T follicular helper cell (primary cell): ENCODE measurements at regions not wholly inside any gene's neighbourhood (a gene's known extent, or its start where the extent isn't known, plus 50 kb on each side); places are given as distances from the start of the nearest gene placed in this dataset.

ENCODE experiments used
- DNase-seq: peaks from one replicate; pipeline ENCODE4 v3.0.0-alpha.2; 2020; ENCODE audit warnings: low read depth

GRCh38 chr2:217521820-217522219 lies 481.0 kb downstream of the TNS1 start:
- DNase-seq: no peak

GRCh38 chr2:217520356-217521010 lies 482.3 kb downstream of the TNS1 start:
- no peak for DNase-seq

GRCh38 chr2:217517402-217517801 lies 485.4 kb downstream of the TNS1 start:
- DNase-seq: no peak

GRCh38 chr2:217515615-217516309 lies 487.0 kb downstream of the TNS1 start:
- no peak for DNase-seq

- no peak for DNase-seq
Measured at GRCh38 chr2:217513258-217513657, 489.5 kb downstream of the TNS1 start.

- no peak for DNase-seq
Measured at GRCh38 chr2:217512728-217513127, 490.1 kb downstream of the TNS1 start.

GRCh38 chr2:217512259-217512658 lies 490.5 kb downstream of the TNS1 start:
- no peak for DNase-seq

GRCh38 chr2:217511850-217512249 lies 490.9 kb downstream of the TNS1 start:
- no peak for DNase-seq

GRCh38 chr2:217510771-217511291 lies 492.0 kb downstream of the TNS1 start:
- DNase-seq: no peak

GRCh38 chr2:217505303-217505702 lies 497.5 kb downstream of the TNS1 start:
- DNase-seq: no peak

- no peak for DNase-seq
Measured at GRCh38 chr2:217501887-217502286, 500.9 kb downstream of the TNS1 start.

- no peak for DNase-seq
Measured at GRCh38 chr2:217497843-217498377, 504.9 kb downstream of the TNS1 start.

GRCh38 chr2:217494557-217494956 lies 508.2 kb downstream of the TNS1 start:
- DNase-seq: no peak

GRCh38 chr2:217491271-217491670 lies 511.5 kb downstream of the TNS1 start:
- DNase-seq: no peak

- no peak for DNase-seq
Measured at GRCh38 chr2:217489145-217489960, 513.4 kb downstream of the TNS1 start.

- no peak for DNase-seq
Measured at GRCh38 chr2:217484046-217484445, 518.7 kb downstream of the TNS1 start.

- no peak for DNase-seq
Measured at GRCh38 chr2:217482056-217482710, 520.6 kb downstream of the TNS1 start.

- DNase-seq: no peak
Measured at GRCh38 chr2:217481577-217481976, 521.2 kb downstream of the TNS1 start.

GRCh38 chr2:217479566-217479965 lies 523.2 kb downstream of the TNS1 start:
- DNase-seq: no peak

- no peak for DNase-seq
Measured at GRCh38 chr2:217478831-217479455, 523.9 kb downstream of the TNS1 start.

- no peak for DNase-seq
Measured at GRCh38 chr2:217477583-217477982, 525.2 kb downstream of the TNS1 start.
